Smooth muscle cell of the brain vasculature (primary cell): ENCODE measurements at regions not wholly inside any gene's neighbourhood (a gene's known extent, or its start where the extent isn't known, plus 50 kb on each side); places are given as distances from the start of the nearest gene placed in this dataset.
"Not testable (repeated sequence)": the region's sequence is repeated elsewhere in the genome, so short reads cannot be mapped to it uniquely, and the experiment has no call there.

Experiments used
- DNase-seq: peaks from one replicate; pipeline ENCODE4 v3.0.0-alpha.2; 2012; ENCODE audit warnings: low read depth, low spot score

DNA sequence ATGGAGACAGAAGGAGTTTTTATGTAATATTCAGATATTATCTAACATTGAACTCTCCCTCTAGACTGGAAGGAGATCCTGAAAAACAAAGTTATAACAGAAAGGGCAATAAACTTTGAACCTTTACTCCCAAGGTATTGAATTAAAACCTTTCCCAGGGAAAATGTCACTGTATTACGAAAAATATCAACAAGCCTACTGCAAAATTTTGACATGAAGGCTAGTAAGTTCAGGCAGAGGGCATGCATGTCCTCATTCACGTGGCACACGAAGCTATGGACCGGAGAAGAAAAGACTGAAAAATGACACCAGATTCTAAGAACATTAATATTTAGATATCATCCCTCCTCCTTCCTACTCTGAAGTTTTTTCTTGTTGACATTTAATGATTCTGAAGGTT, 638.8 kb downstream of the LRRC70 start:
- DNase-seq: no peak

DNA sequence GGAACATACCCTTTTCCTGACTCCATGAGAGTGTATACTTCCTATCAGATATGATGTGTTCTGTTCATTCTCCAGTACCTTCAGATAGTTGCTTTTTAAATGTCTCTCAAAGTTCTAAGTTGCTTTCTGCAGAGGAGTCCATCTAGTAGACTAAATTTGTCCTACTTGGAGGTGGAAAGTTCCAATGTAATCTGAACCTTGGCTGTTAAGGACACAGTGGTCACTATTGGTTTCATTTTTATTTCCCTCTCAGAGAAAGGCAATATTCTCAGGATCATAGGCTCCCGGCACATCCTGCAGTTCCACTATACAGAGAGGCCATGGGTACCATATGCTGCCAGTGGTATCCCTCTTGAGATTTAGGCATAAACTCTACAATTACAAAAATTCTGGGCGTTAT, 634.6 kb downstream of the LRRC70 start:
- no peak for DNase-seq

DNA sequence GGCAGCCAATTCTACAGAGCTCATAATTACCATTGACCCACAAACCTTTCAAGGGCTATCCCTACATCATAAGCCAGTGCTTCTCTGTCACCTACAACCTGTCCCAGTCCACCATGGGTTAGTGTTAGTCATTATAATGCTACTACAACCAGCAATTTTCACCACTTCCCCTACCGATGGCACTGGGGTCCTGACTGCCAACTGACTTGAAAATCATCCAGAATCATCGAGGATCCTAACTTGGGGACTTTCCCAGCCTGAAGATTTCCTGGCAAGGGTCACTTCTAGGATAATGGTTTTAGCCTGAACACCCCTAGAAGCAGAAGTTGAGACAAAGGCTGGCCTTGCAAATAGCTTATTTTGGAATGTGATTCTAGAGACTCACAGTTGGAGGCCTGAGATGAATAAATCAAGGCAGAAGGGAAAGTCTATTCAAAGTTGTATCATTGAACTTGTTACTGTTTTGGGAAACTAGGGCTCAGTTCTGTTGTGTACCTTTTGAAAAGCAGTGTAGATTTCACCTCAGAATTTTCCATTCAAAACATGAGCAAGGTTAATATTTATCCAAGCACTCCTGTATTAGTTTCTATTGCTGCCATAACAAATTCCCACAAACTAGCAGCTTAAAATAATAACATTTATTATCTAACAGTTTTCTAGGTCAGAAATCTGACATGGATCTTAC, 633.0 kb downstream of the LRRC70 start:
- no peak for DNase-seq

DNA sequence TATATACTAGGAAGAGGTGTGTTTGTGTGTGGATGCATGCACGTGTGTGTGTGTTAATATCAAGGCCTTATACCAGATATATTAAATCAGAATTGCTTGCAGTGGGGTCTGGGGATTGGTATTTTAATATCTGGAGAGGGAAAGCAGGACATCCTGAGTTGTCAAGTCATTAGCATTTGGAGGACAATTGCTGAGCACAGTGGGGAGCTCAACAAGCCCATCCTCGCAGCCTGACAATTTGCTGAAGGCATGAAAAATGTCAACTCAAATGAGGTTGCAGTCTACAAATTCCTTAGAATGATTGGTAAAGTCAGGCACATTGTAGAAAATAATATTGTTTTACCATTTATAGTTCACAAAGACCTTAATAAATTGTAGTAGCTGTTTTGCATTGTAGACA, 627.4 kb downstream of the LRRC70 start:
- no peak for DNase-seq

DNA sequence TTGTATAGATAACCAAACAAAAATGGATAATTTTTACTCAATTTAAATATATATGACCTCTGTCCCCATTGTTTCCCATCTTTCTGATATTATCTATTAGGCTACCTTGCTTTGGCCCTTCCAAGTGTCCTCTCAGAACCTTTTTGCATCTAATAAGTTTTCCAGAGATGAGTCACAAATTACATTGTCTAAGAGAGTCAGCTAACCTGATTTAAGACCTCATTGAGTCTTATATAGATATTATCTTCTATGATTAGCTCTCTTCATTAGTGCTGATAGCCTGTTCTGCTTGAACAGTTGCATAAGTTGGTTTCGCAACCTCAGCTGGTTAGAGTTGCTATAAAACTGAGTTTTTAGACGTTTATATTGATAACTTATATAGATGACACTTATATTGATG, 623.1 kb downstream of the LRRC70 start:
- DNase-seq: no peak

DNA sequence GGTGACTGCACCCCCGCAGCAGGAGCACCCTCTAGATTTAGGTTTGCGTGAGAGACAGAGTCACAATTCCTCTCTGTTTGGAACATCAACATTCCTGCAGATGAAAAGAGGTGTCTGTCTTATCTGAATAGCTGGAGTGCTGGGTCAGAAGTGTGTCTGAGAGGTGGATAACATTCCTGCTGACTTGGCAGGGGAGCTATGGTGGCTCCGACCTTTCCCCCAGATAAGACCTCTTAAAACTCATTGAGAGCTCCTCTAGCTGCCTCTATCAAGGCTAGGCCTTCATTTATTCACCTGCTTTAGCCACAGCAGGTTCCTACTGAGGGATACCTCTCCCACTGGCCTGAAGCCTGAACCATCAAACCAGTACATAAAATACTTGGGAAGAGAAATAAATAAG, 615.5 kb downstream of the LRRC70 start:
- DNase-seq: no peak

DNA sequence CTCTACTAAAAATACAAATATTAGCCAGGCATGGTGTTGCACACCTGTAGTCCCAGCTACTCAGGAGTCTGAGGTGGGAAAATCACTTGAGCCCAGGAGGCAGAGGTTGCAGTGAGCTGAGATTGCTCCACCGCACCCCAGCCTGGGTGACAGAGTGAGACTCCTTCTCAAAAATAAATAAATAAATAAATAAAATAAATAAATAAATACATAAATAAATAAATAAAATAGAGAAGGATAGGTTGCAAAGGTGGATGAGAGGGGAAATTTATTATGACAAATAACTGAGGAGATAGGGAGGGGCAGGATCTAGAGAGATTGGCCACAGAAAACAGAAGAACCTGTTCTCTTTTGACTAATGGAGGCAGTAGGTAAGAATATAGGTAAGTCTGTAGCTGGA, 601.6 kb downstream of the LRRC70 start:
- not testable (repeated sequence) for DNase-seq

DNA sequence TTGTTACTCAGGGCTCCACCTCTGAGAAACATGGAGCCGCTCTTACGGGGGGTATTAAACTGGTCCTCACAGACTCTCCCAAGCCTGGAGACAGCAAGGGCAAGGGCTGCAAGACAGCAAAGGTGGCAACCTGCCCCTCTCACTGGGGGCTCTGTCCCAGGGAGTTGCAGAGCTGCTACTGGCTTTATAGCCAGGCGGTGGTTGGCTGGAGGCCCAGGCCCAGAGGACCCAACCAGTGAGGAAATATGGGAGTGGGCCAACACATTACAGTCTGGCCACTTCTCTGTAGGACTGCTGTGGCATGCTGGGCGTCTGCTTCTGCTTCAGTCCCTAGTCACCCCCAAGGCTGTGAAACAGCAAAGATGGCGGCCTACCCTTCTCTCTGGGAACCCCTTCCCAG, 597.2 kb downstream of the LRRC70 start:
- DNase-seq: no peak

DNA sequence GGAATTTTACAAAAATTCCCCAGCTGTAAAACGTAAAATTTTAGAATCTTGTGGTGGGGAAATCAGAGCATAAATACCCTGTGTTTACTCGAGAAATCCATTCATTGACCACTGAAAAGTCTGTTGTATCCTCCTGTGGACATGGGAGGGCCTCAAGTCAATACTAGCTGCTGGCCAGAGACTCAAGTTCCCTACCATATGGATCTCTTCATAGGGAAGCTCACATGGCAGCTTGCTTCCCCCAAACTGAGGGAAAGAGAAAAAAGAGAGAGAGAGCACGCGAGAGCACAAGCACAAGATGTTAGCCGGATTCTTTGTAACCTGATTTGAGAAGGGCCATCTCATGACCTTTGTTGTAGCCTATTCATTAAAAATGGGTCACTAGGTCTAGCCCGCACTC, 591.9 kb downstream of the LRRC70 start:
- DNase-seq: no peak

DNA sequence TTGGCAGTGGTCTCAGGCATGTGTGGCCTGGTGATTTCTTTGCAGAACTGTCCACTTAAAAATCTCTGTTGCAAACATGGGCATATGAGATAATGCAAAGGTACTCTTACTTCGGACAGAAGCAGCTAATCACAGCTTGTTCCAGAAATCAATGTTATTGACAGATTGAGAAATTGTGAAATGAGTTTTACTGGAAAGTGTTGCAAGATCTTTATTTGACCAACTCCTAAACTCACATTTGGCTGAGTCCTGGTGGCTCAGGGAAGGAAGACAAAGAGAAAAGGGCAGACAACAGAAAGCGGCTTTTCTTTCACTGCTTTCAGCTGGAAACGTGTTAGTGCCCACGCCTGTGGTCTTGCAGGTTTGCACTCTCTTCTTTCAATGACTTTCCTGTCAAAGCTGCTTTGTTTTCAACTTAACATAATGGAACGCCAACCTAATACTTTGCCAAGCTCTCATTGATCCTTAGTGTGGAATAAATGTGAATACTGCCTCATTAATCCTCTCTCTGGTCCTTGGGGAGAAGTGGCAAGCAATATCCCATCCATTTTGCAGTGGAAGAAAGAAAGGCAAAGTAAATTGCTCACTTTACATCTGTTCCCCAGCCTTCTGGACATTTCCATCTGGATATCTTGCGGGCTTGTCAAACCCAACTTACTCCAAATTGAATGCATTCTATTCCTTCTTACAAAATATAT, 586.4 kb downstream of the LRRC70 start:
- no peak for DNase-seq

DNA sequence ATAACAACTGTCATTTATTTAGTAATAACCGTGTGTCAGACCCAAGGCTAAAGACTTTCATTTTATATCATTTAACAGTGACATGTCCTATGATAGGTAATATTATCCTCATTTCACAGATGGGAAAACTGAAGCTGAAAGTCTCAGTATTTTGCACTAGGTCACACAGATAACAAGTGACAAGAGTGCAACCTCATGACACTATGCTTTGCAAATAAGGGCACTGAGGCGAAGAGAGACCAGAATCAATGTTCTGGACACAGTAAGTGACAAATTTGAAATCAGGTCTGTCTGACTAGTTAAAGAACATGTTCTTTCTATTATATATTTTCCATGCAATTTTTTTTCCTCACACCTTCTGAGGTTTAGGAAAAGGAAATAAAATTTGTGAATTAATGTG, 585.7 kb downstream of the LRRC70 start:
- DNase-seq: no peak

DNA sequence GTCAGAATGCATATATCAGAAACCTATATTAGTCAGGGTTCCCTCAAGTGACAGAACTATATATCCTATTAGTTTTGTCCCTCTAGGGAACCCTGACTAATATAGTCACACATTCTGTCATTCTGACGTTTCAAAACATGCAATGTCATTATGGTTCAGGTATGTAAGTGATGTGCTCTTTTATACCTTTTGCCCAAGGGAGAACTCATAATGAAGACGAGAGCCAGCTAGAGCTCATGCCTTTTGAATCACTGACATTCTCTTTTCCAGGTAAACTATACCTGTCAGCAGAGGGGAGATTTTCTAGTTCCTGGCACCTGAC, 576.7 kb downstream of the LRRC70 start:
- no peak for DNase-seq

DNA sequence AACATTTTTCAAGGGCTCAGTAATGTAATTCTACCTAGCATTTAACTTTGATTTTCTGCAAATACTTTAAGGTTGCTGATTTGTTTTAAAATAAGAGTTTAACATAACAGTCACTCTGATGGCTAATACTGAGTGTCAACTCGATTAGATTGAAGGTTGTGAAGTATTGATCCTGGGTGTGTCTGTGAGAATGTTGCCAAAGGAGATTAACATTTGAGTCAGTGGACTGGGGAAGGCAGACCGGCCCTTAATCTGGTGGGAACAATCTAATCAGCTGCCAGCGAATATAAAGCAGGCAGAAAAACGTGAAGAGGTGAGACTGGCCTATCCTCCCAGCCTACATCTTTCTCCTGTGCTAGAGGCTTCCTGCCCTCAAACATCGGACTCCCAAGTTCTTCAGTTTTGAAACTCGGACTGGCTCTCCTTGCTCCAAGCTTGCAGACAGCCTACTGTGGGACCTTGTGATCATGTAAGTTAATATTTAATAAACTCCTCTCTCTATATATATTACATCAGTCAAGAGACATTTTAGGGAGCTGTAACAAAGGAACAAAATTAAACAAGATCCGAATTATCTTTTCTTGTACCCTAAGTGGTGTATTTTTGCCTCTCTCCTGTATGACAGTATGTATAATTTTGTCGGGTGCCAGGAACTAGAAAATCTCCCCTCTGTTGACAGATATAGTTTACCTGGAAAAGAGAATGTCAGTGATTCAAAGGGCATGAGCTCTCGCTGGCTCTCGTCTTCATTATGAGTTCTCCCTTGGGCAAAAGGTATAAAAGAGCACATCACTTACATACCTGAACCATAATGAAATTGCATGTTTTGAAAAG, 576.1 kb downstream of the LRRC70 start:
- DNase-seq: no peak

DNA sequence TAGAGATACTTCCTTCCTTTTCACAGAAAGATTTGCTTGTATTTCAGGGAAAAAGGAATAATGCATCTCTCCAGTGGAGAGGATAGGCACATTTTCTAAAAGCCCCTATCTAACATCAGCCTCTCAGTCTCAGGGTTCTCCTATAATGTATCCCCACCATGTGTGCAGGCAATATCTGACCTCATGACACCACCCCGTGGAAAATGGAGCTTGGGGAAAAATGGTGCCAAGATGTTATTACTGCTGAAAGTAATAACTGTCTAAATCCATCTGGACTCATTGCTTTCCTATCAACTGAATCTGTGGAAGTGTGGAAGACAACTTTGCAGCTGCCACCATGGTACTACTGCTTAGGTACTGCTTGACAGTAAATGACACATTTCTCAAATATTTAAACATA, 574.3 kb downstream of the LRRC70 start:
- DNase-seq: no peak

DNA sequence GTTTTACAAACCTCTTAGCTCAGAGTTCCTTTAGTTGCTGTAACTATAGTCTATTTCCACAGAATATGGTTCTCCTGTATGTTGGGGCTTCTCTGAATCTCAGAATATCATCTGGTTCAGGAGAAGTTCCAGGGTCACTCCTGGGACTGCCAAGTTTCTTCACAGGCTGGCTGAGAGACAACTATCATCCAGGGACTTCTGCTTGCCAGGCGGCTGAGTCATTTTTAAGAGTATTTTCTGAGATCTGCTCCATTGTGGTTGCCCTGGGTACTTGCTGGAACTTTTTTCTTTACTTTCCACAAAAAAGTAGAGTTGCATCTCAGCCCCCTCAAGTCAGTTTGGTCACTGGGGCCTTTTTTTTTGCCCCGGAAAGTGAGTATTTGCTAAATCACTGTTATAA, 566.5 kb downstream of the LRRC70 start:
- no peak for DNase-seq

DNA sequence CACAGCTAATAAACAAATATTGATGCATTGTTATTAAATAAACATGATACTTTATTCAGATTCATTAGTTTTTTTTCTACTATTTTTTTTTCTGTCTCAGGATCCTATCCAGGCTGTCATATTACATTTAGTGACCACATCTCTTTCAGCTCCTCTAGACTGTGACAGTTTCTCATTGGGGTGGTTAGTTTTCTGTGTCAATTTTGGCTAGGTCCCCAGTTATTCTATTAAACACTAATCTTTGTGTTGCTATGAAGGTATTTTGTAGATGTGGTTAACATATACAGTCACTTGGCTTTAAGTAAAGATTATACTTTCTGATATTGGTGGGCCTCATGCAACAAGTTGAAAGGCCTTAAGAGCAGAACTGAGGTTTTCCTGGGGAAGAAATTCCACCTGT, 563.0 kb downstream of the LRRC70 start:
- no peak for DNase-seq

DNA sequence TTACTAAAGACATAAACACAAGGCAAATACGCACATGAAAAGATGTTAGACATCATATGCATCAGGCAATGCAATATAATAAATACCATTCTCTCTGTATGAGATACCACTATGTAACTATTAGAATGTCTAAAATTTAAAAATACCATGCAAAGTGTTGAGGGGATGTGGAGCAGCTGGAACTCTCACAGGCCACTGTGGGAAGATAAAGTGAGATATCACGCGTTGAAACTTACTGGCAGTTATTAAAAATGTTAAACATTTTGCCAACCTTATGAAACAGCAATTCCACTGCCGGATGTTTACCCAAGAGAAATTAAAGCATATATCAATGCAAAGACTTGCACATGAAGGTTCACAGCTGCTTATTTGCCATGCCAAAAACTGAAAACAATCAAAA, 556.7 kb downstream of the LRRC70 start:
- no peak for DNase-seq

DNA sequence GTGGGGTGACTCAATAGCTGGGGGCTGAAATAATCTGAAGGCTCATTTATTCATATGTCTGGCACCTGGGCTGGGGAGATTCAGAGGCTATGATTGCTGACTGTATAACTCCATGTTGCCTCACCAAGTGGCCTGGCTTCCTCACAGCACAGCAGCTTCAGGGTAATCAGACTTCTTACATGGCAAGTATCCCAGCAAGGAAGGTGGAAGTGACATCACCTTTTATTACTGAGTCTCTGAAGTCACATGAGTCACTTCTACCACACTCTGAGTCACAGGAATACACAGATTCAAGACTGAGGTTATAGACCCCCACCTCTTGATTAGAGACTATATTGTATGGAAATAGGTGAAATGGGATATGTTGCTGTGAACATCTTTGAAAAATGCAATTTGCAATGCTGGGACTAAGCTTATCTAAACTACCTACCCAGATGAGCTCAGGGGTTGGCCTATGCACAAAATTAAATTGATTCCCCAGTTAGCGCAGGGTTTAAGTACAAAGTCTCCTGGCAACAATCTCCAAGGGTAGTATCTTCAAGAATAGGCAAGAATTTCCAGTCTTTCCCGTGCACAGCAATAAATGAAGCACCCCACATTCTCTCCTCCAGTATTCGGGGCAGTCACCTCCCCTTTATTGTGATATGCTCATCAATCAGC, 553.1 kb downstream of the LRRC70 start:
- no peak for DNase-seq

DNA sequence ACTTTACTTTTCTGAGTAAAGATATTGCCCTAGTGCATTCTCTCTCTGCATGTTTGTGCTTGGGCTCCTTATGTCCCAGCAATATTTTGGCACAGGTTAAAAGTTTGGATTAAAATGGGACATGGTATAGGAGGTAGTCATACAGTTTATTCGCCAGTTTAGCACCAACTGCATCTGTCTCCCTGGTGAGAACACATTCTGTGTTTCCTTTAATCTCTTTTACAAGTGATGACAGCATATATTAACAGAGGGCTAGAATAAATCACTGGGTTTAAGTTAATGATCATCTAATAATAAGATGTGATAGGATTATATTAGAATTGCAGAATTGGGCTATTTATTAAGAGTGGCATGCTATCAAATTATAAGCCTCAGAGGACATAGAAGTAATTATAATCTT, 550.1 kb downstream of the LRRC70 start:
- DNase-seq: no peak

DNA sequence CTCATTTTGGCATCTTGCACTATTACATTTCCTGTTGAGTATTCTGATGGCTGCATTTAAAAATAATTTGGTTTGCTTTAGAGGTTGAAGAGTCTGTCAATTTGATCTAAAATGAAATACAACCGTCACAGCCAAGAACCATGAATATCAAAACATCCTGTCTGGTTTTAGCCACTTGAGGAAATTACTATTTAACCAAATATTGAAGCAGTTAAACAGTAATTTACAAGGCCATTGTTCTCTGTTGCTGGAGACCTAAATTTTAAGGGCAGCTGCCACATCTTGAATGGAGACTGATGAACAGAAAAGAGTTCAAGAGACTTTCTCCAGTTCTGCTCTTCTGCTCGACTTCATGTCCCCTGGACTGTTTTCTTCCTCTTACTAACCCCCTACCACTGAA, 549.4 kb downstream of the LRRC70 start:
- DNase-seq: no peak

DNA sequence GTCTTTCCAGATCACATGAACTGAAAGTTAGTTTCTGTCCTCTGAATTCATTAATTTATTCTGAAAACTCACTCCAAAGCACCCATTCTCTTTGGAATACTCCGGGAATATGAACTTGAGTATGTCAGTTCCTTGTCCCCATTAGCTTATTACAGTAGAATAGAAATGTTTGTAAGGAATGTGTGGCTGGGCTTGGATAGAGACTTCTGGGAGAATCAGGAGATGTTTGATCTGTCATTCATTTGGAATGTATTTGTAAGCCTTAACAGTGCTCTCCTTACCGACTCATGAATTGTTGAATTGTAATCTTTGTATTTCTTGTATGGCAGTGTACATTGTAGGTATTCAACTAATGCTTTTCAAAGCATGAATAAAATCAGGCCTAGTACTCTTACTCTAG, 548.4 kb downstream of the LRRC70 start:
- no peak for DNase-seq

DNA sequence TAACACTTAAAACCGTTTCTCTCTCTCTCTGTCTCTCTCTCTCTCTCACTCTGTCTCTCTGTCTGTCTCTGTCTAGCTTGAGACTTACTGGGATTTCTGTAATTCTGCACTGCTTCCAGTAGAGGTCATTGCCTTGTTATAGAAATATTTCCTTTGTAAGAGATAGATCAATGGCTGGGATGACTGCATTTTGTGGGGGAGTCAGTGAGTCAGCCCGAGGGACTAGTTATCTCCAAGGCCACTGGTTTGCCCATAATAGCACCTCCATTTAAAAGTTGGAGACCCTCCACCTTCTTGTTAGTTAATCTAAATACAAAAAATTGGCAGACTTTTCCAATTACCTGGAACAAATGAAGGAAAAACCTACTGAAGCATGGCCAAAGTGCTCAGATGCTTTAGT, 547.2 kb downstream of the LRRC70 start:
- no peak for DNase-seq
